Ishikawa (cell line): ENCODE measurements at regions not wholly inside any gene's neighbourhood (a gene's known extent, or its start where the extent isn't known, plus 50 kb on each side); places are given as distances from the start of the nearest gene placed in this dataset.

Experiments
- CEBPB ChIP-seq: IDR thresholded peaks from 2 replicates; pipeline ENCODE4 v1.6.1; 2012
- EGR1 ChIP-seq: IDR thresholded peaks from 2 replicates; pipeline ENCODE4 v1.6.1; 2012
- EP300 ChIP-seq: IDR thresholded peaks from 2 replicates; pipeline ENCODE4 v1.6.1; 2012; ENCODE audit warnings: borderline replicate concordance
- MAX ChIP-seq: IDR thresholded peaks from 2 replicates; pipeline ENCODE4 v1.6.1; 2012
- TAF1 ChIP-seq: IDR thresholded peaks from 2 replicates; pipeline ENCODE4 v1.6.1; 2012; ENCODE audit warnings: low read depth, mild to moderate bottlenecking
- TCF12 ChIP-seq: IDR thresholded peaks from 2 replicates; pipeline ENCODE4 v1.6.1; 2012; ENCODE audit warnings: low read depth
- TEAD4 ChIP-seq: IDR thresholded peaks from 2 replicates; pipeline ENCODE4 v1.6.1; 2012
- YY1 ChIP-seq: IDR thresholded peaks from 2 replicates; pipeline ENCODE4 v1.6.1; 2012; ENCODE audit warnings: low read depth
- TF ChIP-seq, protein P1 (sequence below): IDR thresholded peaks from 2 replicates; pipeline ENCODE4 v1.6.1; 2012; ENCODE audit warnings: low read depth, mild to moderate bottlenecking

DNA sequence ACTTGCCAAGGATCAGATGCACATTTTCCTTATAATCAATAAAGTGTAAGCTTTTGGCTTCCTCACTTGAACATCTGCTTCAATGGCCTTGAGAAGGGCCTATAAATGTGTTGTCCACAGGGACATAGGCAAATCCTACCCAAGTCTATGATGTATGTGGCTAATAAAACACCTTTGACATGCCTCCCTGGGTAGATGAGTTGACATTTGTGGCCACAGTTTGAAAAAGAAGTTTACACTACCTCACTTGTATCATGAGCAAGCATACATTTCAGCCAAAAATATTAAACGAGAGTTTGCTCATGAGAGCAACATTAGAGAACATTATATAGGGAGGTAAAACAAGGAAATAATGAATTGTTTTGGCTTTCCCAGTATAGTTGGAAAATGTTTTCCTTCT lies 1067.7 kb downstream of the C4orf33 start:
- TF ChIP-seq EP300: no peak
- no peak for TF ChIP-seq TAF1
- TF ChIP-seq, protein P1, sequence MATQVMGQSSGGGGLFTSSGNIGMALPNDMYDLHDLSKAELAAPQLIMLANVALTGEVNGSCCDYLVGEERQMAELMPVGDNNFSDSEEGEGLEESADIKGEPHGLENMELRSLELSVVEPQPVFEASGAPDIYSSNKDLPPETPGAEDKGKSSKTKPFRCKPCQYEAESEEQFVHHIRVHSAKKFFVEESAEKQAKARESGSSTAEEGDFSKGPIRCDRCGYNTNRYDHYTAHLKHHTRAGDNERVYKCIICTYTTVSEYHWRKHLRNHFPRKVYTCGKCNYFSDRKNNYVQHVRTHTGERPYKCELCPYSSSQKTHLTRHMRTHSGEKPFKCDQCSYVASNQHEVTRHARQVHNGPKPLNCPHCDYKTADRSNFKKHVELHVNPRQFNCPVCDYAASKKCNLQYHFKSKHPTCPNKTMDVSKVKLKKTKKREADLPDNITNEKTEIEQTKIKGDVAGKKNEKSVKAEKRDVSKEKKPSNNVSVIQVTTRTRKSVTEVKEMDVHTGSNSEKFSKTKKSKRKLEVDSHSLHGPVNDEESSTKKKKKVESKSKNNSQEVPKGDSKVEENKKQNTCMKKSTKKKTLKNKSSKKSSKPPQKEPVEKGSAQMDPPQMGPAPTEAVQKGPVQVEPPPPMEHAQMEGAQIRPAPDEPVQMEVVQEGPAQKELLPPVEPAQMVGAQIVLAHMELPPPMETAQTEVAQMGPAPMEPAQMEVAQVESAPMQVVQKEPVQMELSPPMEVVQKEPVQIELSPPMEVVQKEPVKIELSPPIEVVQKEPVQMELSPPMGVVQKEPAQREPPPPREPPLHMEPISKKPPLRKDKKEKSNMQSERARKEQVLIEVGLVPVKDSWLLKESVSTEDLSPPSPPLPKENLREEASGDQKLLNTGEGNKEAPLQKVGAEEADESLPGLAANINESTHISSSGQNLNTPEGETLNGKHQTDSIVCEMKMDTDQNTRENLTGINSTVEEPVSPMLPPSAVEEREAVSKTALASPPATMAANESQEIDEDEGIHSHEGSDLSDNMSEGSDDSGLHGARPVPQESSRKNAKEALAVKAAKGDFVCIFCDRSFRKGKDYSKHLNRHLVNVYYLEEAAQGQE: no peak
- no peak for TF ChIP-seq CEBPB
- no peak for TF ChIP-seq YY1
- TF ChIP-seq EGR1: no peak
- TF ChIP-seq TCF12: no peak
- TF ChIP-seq TEAD4: no peak
- no peak for TF ChIP-seq MAX
